Endothelial cell (in vitro differentiated cells): ENCODE measurements at regions not wholly inside any gene's neighbourhood (a gene's known extent, or its start where the extent isn't known, plus 50 kb on each side); places are given as distances from the start of the nearest gene placed in this dataset.

Experiments used
- DNase-seq: peaks from one replicate; pipeline ENCODE4 v3.0.0; 2021; ENCODE audit warnings: low spot score
- H3K27ac Mint-ChIP-seq: one replicate; pipeline ENCODE4 v1.8.0; 2021; ENCODE audit warnings: mixed read lengths, inconsistent platforms; ENCODE audit not compliant: unreplicated experiment
- H3K27me3 Mint-ChIP-seq: one replicate; pipeline ENCODE4 v1.8.0; 2021; ENCODE audit warnings: mild to moderate bottlenecking, moderate library complexity, mixed read lengths, inconsistent platforms; ENCODE audit not compliant: unreplicated experiment
- H3K36me3 Mint-ChIP-seq: one replicate; pipeline ENCODE4 v1.8.0; 2021; ENCODE audit warnings: mild to moderate bottlenecking, low read depth, mixed read lengths, inconsistent platforms; ENCODE audit not compliant: unreplicated experiment
- H3K4me1 Mint-ChIP-seq: one replicate; pipeline ENCODE4 v1.8.0; 2021; ENCODE audit warnings: mild to moderate bottlenecking, mixed read lengths, inconsistent platforms; ENCODE audit not compliant: unreplicated experiment
- H3K4me3 Mint-ChIP-seq: one replicate; pipeline ENCODE4 v1.8.0; 2021; ENCODE audit warnings: mild to moderate bottlenecking, mixed read lengths, inconsistent platforms; ENCODE audit not compliant: unreplicated experiment
- H3K9me3 Mint-ChIP-seq: one replicate; pipeline ENCODE4 v1.8.0; 2021; ENCODE audit warnings: mixed read lengths, inconsistent platforms; ENCODE audit not compliant: unreplicated experiment
- TF ChIP-seq, protein P1 (sequence below): fragments of 200-600 bp; sonication (generic); IDR thresholded peaks from one replicate; pipeline ENCODE4 v1.5.0; 2021; ENCODE audit warnings: antibody characterized with exemption; ENCODE audit not compliant: unreplicated experiment

GRCh38 chr13:21973437-21974125 is 302.7 kb downstream of the FGF9 start:
- TF ChIP-seq, protein P1, sequence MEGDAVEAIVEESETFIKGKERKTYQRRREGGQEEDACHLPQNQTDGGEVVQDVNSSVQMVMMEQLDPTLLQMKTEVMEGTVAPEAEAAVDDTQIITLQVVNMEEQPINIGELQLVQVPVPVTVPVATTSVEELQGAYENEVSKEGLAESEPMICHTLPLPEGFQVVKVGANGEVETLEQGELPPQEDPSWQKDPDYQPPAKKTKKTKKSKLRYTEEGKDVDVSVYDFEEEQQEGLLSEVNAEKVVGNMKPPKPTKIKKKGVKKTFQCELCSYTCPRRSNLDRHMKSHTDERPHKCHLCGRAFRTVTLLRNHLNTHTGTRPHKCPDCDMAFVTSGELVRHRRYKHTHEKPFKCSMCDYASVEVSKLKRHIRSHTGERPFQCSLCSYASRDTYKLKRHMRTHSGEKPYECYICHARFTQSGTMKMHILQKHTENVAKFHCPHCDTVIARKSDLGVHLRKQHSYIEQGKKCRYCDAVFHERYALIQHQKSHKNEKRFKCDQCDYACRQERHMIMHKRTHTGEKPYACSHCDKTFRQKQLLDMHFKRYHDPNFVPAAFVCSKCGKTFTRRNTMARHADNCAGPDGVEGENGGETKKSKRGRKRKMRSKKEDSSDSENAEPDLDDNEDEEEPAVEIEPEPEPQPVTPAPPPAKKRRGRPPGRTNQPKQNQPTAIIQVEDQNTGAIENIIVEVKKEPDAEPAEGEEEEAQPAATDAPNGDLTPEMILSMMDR = no peak
- H3K27me3 Mint-ChIP-seq = no peaks in the 10 kb centered on the region

GRCh38 chr13:21974741-21975140 is 303.9 kb downstream of the FGF9 start:
- Mint-ChIP-seq H3K27me3 (no peaks in the 10 kb centered on the region), H3K27ac (no peak overlapping the region), H3K36me3 (no peaks in the 10 kb centered on the region), H3K4me1 (no peaks in the 10 kb centered on the region), H3K9me3 (no peaks in the 10 kb centered on the region), H3K4me3 (no peak overlapping the region)
- DNase-seq = no peak
- TF ChIP-seq, protein P1 = no peak

More at GRCh38 chr13:21973437-21974125, 302.7 kb downstream of the FGF9 start:
- Mint-ChIP-seq H3K4me1 (no peaks in the 10 kb centered on the region), H3K36me3 (no peaks in the 10 kb centered on the region), H3K27ac (no peak overlapping the region), H3K9me3 (no peaks in the 10 kb centered on the region), H3K4me3 (no peak overlapping the region)
- no peak for DNase-seq

GRCh38 chr13:21976159-21976558 is 305.3 kb downstream of the FGF9 start:
- Mint-ChIP-seq H3K27me3 (no peaks in the 10 kb centered on the region), H3K27ac (no peak overlapping the region), H3K9me3 (no peaks in the 10 kb centered on the region), H3K4me3 (no peak overlapping the region), H3K36me3 (no peaks in the 10 kb centered on the region), H3K4me1 (no peaks in the 10 kb centered on the region)
- TF ChIP-seq, protein P1 = no peak
- no peak for DNase-seq

DNA sequence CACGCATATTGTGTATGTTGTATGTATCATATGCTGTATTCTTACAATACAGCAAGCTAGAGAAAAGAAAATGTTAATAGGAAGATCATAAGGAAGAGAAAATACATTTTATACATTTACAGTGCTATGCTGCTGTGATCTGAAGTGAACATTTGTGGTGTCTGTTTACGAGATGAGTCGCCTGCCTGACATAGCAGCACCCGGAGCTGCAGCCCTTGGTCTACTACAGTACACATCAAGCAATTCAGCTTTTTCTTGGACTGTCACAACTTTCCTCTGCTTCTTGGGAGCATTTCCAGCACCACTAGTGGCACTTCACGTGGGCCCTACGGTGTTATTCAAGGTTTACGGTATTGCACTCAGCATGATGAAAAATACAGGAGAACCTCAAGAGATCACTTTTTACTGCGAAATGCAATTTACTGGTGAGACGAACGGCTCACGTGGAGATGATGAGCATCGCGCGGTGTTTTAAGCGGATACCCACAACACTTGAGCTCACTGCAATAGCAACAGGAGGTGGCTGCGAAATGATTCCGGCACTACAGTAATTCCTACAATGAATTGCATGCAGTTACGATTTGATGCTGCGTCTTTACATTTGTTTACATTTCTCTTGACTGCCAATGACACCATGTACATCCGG is 308.4 kb downstream of the FGF9 start:
- Mint-ChIP-seq H3K27ac (no peak overlapping the region), H3K4me1 (no peaks in the 10 kb centered on the region), H3K36me3 (no peaks in the 10 kb centered on the region), H3K4me3 (no peak overlapping the region), H3K9me3 (no peaks in the 10 kb centered on the region), H3K27me3 (no peaks in the 10 kb centered on the region)
- TF ChIP-seq, protein P1 = no peak
- no peak for DNase-seq

DNA sequence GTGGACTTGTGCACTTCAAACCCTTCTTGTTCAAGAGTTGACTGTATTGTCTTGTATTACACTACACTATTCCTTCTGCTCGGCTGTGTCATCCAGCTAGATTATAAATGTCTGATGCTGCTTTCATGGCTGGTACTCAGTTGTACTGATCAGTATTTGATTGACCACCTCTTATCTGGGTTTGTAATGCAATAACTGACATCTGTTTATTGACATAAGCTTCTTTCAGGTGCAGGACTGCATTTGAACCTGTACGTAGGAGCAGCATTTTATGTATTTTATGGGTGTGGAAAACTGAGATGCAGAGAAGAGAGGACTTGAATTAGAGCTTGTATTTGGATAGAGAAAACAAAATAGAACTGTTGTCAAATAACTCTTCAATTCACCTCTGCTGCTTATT is 309.2 kb downstream of the FGF9 start:
- no peak overlapping the region for H3K4me3 Mint-ChIP-seq
- H3K4me1 Mint-ChIP-seq = no peaks in the 10 kb centered on the region
- no peaks in the 10 kb centered on the region for H3K27me3 Mint-ChIP-seq
- TF ChIP-seq, protein P1 = no peak
- H3K9me3 Mint-ChIP-seq = no peaks in the 10 kb centered on the region
- DNase-seq = no peak
- H3K27ac Mint-ChIP-seq = no peak overlapping the region
- H3K36me3 Mint-ChIP-seq = no peaks in the 10 kb centered on the region
